Activated naive CD8-positive, alpha-beta T cell (primary cell): ENCODE measurements at regions not wholly inside any gene's neighbourhood (a gene's known extent, or its start where the extent isn't known, plus 50 kb on each side); places are given as distances from the start of the nearest gene placed in this dataset.

Experiments used
- H3K27ac Mint-ChIP-seq: one replicate; pipeline ENCODE4 v1.8.0; 2021; ENCODE audit warnings: mixed read lengths
- H3K27me3 Mint-ChIP-seq: one replicate; pipeline ENCODE4 v1.8.0; 2021; ENCODE audit warnings: mixed read lengths
- H3K36me3 Mint-ChIP-seq: one replicate; pipeline ENCODE4 v1.8.0; 2021; ENCODE audit warnings: mixed read lengths
- H3K4me1 Mint-ChIP-seq: one replicate; pipeline ENCODE4 v1.8.0; 2021; ENCODE audit warnings: low read depth, mixed read lengths
- H3K4me3 Mint-ChIP-seq: one replicate; pipeline ENCODE4 v1.8.0; 2021; ENCODE audit warnings: mild to moderate bottlenecking, mixed read lengths
- H3K9me3 Mint-ChIP-seq: one replicate; pipeline ENCODE4 v1.8.0; 2021; ENCODE audit warnings: low read depth, mixed read lengths

GRCh38 chr5:175216991-175217390 is 227.0 kb downstream of the DRD1 start:
- Mint-ChIP-seq H3K27me3 (peaks cover 13% of the 10 kb centered on the region), H3K27ac (no peak overlapping the region), H3K4me3 (no peak overlapping the region), H3K4me1 (no peaks in the 10 kb centered on the region), H3K9me3 (no peaks in the 10 kb centered on the region), H3K36me3 (no peaks in the 10 kb centered on the region)

- no peak overlapping the region for H3K4me3 Mint-ChIP-seq
- no peaks in the 10 kb centered on the region for H3K9me3 Mint-ChIP-seq
- no peak overlapping the region for H3K27ac Mint-ChIP-seq
- no peaks in the 10 kb centered on the region for H3K36me3 Mint-ChIP-seq
- H3K27me3 Mint-ChIP-seq, result peaks cover 12% of the 10 kb centered on the region
- H3K4me1 Mint-ChIP-seq, result no peaks in the 10 kb centered on the region
These were observed 228.1 kb downstream of the DRD1 start for GRCh38 chr5:175215906-175216305.

GRCh38 chr5:175214152-175214551 is 229.8 kb downstream of the DRD1 start:
- Mint-ChIP-seq H3K4me1 (no peaks in the 10 kb centered on the region), H3K9me3 (no peaks in the 10 kb centered on the region), H3K36me3 (no peaks in the 10 kb centered on the region), H3K27ac (no peak overlapping the region), H3K27me3 (peaks cover 13% of the 10 kb centered on the region), H3K4me3 (no peak overlapping the region)

DNA sequence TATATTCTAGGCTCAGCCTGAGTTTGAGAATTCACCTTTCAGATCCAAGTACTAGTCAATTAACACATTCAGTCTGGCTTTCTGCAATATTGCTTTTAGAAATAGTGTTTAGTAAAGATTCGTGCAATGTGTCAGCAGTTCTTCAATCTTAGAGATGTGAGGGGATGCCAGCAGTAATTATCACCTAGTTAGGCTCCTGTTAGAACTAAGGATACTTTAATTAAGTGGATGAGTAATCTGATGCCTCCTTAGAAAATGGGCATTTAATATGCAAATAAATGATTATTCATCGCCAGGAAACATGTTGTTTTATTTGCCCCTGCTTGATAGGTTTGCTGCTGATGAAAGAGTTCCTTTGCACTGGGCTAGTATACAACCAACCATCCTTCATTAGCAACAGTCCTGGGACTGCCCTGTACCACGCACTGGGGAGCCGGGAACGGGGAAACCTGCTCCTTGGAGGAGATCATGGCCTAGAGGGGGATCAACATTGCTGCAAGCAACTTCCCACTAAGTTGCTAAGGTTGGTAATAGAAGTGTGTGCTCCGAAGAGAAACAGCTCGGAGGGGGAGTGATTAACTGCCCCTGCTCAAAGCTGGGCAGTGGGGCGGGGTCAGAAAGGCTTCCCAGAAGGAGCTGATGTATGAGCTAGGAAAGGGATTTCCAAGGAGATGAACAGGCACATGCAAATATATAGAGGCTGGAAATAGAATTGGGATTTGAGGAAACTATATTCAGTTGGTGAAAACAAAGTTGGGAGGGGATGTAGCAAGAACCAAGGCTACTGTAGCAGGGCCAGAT is 231.8 kb downstream of the DRD1 start:
- Mint-ChIP-seq H3K9me3 (no peaks in the 10 kb centered on the region), H3K27me3 (peaks cover 19% of the 10 kb centered on the region), H3K27ac (no peak overlapping the region), H3K36me3 (no peaks in the 10 kb centered on the region), H3K4me3 (no peak overlapping the region), H3K4me1 (no peaks in the 10 kb centered on the region)

GRCh38 chr5:175207321-175208040 is 236.5 kb downstream of the DRD1 start:
- Mint-ChIP-seq H3K4me3 (no peak overlapping the region), H3K9me3 (no peaks in the 10 kb centered on the region), H3K36me3 (no peaks in the 10 kb centered on the region), H3K4me1 (no peaks in the 10 kb centered on the region), H3K27me3 (peaks cover 21% of the 10 kb centered on the region), H3K27ac (no peak overlapping the region)

DNA sequence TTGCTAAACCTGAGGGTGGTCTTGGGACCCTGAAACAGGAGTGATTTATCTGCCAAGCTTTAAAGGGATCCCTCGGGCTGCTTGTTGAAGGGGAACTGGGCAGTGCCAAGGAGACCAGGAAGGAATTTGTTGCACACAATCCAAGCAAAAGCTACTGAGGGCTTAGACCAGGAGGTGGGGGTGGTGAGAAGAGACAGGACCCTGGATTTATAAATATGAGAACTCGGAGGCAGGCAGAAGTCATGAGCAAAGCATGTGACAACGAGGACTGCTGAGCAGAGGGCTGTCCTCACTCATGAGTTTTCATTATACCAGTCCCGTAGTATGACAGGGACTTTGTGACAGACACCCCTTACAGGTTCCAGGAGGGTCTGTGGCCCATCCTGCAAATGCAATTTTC is 237.3 kb downstream of the DRD1 start:
- Mint-ChIP-seq H3K27me3 (peaks cover 21% of the 10 kb centered on the region), H3K9me3 (no peaks in the 10 kb centered on the region), H3K4me3 (no peak overlapping the region), H3K36me3 (no peaks in the 10 kb centered on the region), H3K4me1 (no peaks in the 10 kb centered on the region), H3K27ac (no peak overlapping the region)

DNA sequence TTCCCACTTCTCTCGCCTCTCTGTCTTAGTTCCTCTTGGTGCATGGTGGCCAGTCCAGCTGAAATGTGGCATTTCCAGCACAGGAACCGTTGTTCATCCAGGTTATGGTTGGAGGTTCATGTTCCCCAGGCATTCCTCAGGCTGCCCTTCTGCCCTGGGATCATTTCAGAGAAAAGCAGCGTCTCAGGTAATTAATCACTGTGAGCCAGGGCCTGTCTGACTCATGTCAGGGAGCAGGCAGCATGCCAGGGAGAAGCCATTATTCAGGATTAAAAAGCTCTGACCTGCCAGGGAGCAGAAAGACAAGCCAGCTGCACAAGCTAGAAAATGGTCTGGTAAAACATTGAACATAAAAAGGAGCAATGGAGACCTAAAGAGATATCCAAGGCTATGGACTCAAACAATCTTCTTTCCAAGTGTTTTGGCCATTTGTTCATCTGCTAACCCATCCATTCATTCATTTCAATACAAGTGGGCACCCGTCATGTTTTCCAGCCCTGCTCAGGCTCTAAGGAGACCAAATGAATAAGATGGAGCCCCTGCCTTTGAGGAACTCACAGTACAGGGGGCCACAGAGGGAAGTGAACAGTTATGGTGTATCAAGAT is 241.4 kb downstream of the DRD1 start:
- Mint-ChIP-seq H3K4me1 (no peaks in the 10 kb centered on the region), H3K27me3 (peaks cover 18% of the 10 kb centered on the region), H3K36me3 (no peaks in the 10 kb centered on the region), H3K4me3 (no peak overlapping the region), H3K9me3 (no peaks in the 10 kb centered on the region), H3K27ac (no peak overlapping the region)

- Mint-ChIP-seq H3K36me3 (no peaks in the 10 kb centered on the region), H3K27me3 (peaks cover 12% of the 10 kb centered on the region), H3K27ac (no peak overlapping the region), H3K4me1 (no peaks in the 10 kb centered on the region), H3K9me3 (no peaks in the 10 kb centered on the region), H3K4me3 (no peak overlapping the region)
These were observed 242.6 kb downstream of the DRD1 start for GRCh38 chr5:175201393-175201792.

DNA sequence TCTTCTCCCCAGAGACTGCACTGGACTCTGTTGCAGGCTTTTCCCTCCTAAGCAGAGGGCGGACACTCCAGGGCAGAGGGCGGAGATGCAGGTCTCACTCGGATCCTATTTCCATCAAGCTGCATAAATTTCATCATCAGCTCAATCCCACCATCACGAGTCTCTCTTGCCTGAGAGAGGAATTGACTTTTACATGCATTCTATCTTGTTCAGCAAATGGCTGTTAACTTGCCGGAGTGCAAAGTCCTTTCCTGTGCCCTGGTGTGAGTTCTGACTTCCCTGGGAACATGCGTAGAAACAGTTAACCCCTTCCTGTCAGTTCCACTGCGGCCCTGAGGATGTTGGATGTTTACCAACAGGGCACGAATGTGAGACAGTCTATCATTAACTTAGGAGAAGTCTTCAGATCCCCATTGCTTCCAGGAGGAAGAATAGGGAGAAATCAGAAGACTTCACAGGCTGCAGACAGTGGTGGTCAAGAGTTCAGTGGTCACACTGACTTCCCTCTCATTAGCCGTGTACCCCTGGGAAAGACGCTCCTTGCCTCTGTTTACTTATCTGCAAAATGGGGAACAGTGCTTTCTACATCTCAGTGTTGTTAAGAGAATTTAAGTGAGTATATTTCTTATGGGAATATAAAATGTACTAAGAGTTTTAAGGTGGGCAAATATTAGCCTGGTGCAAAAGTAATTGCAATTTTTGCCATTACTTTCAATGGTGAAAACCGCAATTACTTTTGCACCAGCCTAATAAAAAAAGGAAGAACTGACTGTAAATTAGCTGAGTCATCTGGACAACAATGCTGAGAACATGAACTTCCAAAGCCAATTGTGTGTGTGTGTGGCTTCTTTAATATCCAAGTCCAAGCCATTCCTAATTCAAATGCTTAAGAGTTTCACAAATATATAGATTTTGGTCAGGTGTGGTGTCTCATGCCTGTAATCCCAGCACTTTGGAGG is 248.0 kb downstream of the DRD1 start:
- Mint-ChIP-seq H3K4me3 (no peak overlapping the region), H3K36me3 (no peaks in the 10 kb centered on the region), H3K27ac (no peak overlapping the region), H3K9me3 (no peaks in the 10 kb centered on the region), H3K27me3 (peaks cover 8% of the 10 kb centered on the region), H3K4me1 (no peaks in the 10 kb centered on the region)

DNA sequence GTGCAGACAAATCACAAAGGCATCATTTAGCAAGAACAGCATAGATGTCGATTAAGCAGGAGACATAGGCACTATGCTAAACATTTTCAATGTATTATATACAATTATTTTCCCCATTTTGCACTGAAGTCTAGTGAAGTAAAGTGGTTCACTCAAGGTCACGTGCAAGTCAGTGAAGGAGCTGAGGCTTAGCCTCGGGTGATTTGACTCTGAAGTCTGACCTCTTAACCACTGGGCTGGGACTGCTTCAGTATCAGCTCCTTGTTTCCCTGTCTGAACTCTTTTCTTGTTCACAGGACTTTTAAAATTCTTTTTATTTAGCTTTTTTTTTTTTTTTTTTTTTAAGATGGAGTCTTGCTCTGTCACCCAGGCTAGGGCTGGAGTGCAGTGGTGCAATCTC is 262.7 kb downstream of the DRD1 start:
- H3K27ac Mint-ChIP-seq, result no peak overlapping the region
- no peaks in the 10 kb centered on the region for H3K36me3 Mint-ChIP-seq
- no peaks in the 10 kb centered on the region for H3K4me1 Mint-ChIP-seq
- peaks cover 2% of the 10 kb centered on the region for H3K27me3 Mint-ChIP-seq
- no peak overlapping the region for H3K4me3 Mint-ChIP-seq
- H3K9me3 Mint-ChIP-seq, result no peaks in the 10 kb centered on the region

GRCh38 chr5:175170899-175171298 is 273.1 kb downstream of the DRD1 start:
- peaks cover 3% of the 10 kb centered on the region for H3K27me3 Mint-ChIP-seq
- no peak overlapping the region for H3K4me3 Mint-ChIP-seq
- H3K4me1 Mint-ChIP-seq, result no peaks in the 10 kb centered on the region
- H3K36me3 Mint-ChIP-seq, result no peaks in the 10 kb centered on the region
- no peak overlapping the region for H3K27ac Mint-ChIP-seq
- no peaks in the 10 kb centered on the region for H3K9me3 Mint-ChIP-seq

GRCh38 chr5:175168882-175169507 is 275.0 kb downstream of the DRD1 start:
- Mint-ChIP-seq H3K27ac (no peak overlapping the region), H3K36me3 (no peaks in the 10 kb centered on the region), H3K4me3 (no peak overlapping the region), H3K9me3 (no peaks in the 10 kb centered on the region), H3K27me3 (peaks cover 5% of the 10 kb centered on the region), H3K4me1 (no peaks in the 10 kb centered on the region)

- Mint-ChIP-seq H3K4me1 (no peaks in the 10 kb centered on the region), H3K27me3 (peaks cover 6% of the 10 kb centered on the region), H3K9me3 (no peaks in the 10 kb centered on the region), H3K4me3 (no peak overlapping the region), H3K27ac (no peak overlapping the region), H3K36me3 (no peaks in the 10 kb centered on the region)
These were observed 278.0 kb downstream of the DRD1 start for GRCh38 chr5:175166026-175166425.

DNA sequence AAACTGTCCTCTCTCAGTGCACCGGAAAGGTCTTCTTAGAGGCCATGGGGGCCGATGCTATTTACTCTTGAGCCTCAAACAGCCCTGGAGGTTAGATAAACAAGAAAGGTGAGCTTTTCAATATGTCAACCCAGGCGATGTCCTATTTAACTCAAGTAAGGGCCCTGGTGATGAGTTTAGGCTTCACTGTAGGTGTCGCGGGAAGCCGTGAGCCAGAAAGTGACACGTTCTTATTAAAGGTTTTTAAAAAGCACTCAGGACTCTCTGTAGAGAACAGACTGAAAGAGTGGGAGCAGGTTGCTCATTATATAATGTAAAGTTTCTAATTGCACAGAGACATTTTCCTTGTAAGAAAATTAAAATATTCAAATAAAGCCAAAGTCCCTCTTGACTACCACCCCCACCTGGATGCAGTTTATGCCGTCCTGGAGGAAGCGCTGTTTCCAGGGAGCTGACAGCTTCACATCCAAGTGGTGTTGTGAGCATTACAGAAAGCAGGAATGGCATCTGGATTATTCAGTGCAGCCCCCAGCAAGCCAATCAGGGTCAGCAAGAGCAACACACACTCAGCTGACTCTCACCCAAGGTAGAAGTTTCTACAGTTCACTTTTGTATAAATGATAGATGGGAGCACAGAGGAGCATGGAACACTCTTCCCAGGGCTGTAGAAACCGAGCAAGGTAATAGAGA is 280.3 kb downstream of the DRD1 start:
- Mint-ChIP-seq H3K27me3 (peaks cover 11% of the 10 kb centered on the region), H3K36me3 (no peaks in the 10 kb centered on the region), H3K9me3 (no peaks in the 10 kb centered on the region), H3K27ac (no peak overlapping the region), H3K4me1 (no peaks in the 10 kb centered on the region), H3K4me3 (no peak overlapping the region)
